ENCODE measurements at regions not wholly inside any gene's neighbourhood (a gene's known extent, or its start where the extent isn't known, plus 50 kb on each side); places are given as distances from the start of the nearest gene placed in this dataset.

DNA sequence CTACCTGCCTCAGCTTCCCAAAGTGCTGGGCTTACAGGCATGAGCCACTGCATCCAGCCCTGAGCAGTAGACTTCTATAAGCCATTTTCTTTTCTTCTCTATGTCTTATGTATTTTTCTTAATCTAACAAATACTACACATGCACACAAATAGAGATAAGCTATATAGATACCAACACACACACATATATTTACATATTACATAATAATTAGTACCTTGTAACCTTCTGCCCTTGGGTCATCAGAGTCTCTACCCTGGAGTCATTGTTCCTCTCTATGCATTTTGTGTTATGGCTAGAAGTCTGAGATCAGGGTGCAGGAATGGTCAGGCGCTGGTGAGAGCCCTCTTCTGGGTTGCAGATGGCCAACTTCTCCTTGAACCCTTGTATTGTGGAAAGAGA is 154.0 kb upstream of the PTPRG start:
- TF ChIP-seq, protein P1, sequence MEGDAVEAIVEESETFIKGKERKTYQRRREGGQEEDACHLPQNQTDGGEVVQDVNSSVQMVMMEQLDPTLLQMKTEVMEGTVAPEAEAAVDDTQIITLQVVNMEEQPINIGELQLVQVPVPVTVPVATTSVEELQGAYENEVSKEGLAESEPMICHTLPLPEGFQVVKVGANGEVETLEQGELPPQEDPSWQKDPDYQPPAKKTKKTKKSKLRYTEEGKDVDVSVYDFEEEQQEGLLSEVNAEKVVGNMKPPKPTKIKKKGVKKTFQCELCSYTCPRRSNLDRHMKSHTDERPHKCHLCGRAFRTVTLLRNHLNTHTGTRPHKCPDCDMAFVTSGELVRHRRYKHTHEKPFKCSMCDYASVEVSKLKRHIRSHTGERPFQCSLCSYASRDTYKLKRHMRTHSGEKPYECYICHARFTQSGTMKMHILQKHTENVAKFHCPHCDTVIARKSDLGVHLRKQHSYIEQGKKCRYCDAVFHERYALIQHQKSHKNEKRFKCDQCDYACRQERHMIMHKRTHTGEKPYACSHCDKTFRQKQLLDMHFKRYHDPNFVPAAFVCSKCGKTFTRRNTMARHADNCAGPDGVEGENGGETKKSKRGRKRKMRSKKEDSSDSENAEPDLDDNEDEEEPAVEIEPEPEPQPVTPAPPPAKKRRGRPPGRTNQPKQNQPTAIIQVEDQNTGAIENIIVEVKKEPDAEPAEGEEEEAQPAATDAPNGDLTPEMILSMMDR (IDR thresholded peaks at IDR 0.05) = no peak
- TF ChIP-seq POLR2A (IDR thresholded peaks at IDR 0.05) (no peak), POLR2AphosphoS5 (IDR thresholded peaks at IDR 0.05) (no peak), EP300 (IDR thresholded peaks at IDR 0.05) (no peak)

Data from stomach (tissue), 4 donors.